Activated CD8-positive, alpha-beta T cell treated with anti-CD3 and anti-CD28 coated beads for 36 hours (primary cell): ENCODE measurements at regions not wholly inside any gene's neighbourhood (a gene's known extent, or its start where the extent isn't known, plus 50 kb on each side); places are given as distances from the start of the nearest gene placed in this dataset.

Source experiments
- ATAC-seq: fragments of 200-7000 bp; cut with Tn5 transposase; one replicate; pipeline ENCODE4 v1.10.0; 2021; ENCODE audit warnings: mild to moderate bottlenecking, moderate library complexity
- CTCF ChIA-PET: fragments of 350-600 bp; sonication (Branson Sonifier 250); formaldehyde crosslinking; loops from one replicate; lab custom pipeline; 2021; ENCODE audit warnings: antibody characterized with exemption; lab: Charles Lee
- POLR2A ChIA-PET: fragments of 350-600 bp; sonication (Branson Sonifier 250); formaldehyde crosslinking; loops from one replicate; lab custom pipeline; 2021; ENCODE audit warnings: antibody characterized with exemption; lab: Charles Lee
- DNase-seq: peaks from one replicate; pipeline ENCODE4 v3.0.0-alpha.2; 2020
- H3K27ac Mint-ChIP-seq: one replicate; pipeline ENCODE4 v1.8.0; 2021; ENCODE audit warnings: mild to moderate bottlenecking, mixed read lengths
- H3K27me3 Mint-ChIP-seq: one replicate; pipeline ENCODE4 v1.8.0; 2021; ENCODE audit warnings: mixed read lengths
- H3K36me3 Mint-ChIP-seq: one replicate; pipeline ENCODE4 v1.8.0; 2021; ENCODE audit warnings: low read depth, mixed read lengths
- H3K4me1 Mint-ChIP-seq: one replicate; pipeline ENCODE4 v1.8.0; 2021; ENCODE audit warnings: low read depth, mixed read lengths
- H3K4me3 Mint-ChIP-seq: one replicate; pipeline ENCODE4 v1.8.0; 2021; ENCODE audit warnings: mild to moderate bottlenecking, moderate library complexity, mixed read lengths
- H3K9me3 Mint-ChIP-seq: one replicate; pipeline ENCODE4 v1.8.0; 2021; ENCODE audit warnings: mixed read lengths
- intact Hi-C: fragments of 100-400 bp; cut with micrococcal nuclease; formaldehyde crosslinking; loops from one replicate; pipeline ENCODE4 v1.10.0; 2022
- TF ChIP-seq, protein P1 (sequence below): fragments of 200-600 bp; IDR thresholded peaks from one replicate; pipeline ENCODE4 v1.8.0; 2022; ENCODE audit warnings: antibody characterized with exemption, mild to moderate bottlenecking

DNA sequence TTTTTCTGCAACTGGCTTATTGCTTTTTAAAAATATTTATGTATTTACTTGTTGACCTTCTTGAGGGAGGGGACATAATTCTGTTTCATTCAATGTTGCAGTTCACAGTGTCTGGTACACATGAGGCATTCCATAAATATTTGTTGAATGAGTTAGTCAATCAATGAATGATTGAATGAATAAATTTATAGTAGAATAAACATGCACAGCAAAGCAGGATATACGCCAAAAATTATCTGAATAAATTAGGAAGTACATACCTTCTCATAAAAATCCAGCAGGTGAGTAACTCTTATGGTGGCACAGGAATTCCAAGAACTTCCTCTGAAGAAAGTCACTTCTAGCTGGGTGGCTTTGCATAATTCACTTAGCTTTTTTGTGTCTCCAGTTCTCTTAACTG lies 469.4 kb upstream of the ATP11B start:
- Mint-ChIP-seq H3K27ac (no peak overlapping the region), H3K36me3 (no peaks in the 10 kb centered on the region), H3K4me1 (no peaks in the 10 kb centered on the region), H3K4me3 (no peak overlapping the region), H3K9me3 (peaks cover 8% of the 10 kb centered on the region), H3K27me3 (no peaks in the 10 kb centered on the region)
- DNase-seq: no peak
- TF ChIP-seq, protein P1, sequence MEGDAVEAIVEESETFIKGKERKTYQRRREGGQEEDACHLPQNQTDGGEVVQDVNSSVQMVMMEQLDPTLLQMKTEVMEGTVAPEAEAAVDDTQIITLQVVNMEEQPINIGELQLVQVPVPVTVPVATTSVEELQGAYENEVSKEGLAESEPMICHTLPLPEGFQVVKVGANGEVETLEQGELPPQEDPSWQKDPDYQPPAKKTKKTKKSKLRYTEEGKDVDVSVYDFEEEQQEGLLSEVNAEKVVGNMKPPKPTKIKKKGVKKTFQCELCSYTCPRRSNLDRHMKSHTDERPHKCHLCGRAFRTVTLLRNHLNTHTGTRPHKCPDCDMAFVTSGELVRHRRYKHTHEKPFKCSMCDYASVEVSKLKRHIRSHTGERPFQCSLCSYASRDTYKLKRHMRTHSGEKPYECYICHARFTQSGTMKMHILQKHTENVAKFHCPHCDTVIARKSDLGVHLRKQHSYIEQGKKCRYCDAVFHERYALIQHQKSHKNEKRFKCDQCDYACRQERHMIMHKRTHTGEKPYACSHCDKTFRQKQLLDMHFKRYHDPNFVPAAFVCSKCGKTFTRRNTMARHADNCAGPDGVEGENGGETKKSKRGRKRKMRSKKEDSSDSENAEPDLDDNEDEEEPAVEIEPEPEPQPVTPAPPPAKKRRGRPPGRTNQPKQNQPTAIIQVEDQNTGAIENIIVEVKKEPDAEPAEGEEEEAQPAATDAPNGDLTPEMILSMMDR: no peak
- intact Hi-C loops: no loop called here
- ChIA-PET CTCF (no interaction called here), POLR2A (no interaction called here)
- no peak for ATAC-seq

DNA sequence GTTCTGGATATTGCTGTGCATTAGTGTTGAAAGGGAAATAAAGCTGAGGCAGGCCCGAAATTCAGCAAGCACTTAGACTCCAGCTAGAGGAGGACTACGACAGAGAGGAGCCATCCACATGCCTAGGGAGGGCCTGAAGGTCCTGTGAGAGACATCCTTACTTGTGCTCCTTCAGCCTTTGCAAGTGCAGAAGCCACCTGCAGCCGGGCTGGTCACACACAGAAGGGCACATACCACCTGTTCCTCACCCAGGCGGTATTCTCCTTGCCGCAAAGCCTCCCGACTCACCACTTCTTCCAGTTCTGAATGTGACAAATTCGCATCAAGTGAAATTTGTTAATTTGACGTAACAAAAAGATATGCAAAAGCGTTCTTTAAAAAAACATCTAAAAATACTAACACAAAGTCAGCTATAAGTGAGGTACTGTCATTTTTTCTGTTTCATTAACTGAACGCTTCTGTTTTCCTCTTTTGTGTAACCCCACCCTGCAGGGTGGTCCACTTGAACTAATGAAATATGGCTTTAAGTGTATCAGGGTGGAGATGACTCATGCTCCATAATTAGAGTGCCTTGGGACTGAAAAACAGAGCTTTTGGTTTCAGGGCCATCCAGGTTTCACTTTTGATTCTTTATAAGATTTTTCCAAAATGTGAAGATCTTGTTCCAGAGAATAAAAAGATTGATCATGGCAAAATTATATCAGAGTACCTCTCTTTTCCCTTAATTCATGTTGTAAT lies 467.9 kb upstream of the ATP11B start:
- ATAC-seq: no peak

DNA sequence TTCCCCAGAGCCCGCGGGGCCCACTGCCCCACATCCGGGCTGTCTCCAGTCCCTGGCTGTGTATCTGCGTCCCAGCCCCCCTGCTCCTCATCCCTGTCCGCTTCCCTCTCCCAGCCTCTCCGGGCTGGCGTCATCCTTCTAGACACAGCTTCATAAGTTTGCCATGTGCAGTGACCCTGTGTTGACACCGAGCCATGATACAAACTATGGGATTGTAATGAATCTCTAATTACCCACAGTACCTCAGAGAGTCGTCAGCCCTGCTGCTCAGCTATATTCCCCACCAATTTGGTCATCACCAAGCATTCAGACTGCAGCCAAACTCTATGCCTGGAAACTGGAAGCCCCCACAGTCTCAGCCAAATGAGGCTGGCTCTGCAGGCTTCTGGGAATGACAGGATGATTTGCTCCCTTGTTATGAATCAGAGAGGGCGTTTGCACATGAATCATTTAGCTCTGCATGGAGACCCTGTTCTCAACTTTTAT lies 466.1 kb upstream of the ATP11B start:
- intact Hi-C loops: no loop called here
- ATAC-seq (no peak), DNase-seq (no peak)
- no peak overlapping the region for H3K4me3 Mint-ChIP-seq
- no peaks in the 10 kb centered on the region for H3K4me1 Mint-ChIP-seq
- ChIA-PET POLR2A (no interaction called here), CTCF (no interaction called here)
- no peak overlapping the region for H3K27ac Mint-ChIP-seq
- no peaks in the 10 kb centered on the region for H3K9me3 Mint-ChIP-seq
- no peaks in the 10 kb centered on the region for H3K36me3 Mint-ChIP-seq
- H3K27me3 Mint-ChIP-seq: no peaks in the 10 kb centered on the region
- TF ChIP-seq, protein P1: no peak

More for the DNA sequence above, 467.9 kb upstream of the ATP11B start:
- Mint-ChIP-seq H3K4me3 (no peak overlapping the region), H3K4me1 (no peaks in the 10 kb centered on the region), H3K9me3 (peaks cover under 1% of the 10 kb centered on the region), H3K27me3 (no peaks in the 10 kb centered on the region), H3K27ac (no peak overlapping the region), H3K36me3 (no peaks in the 10 kb centered on the region)
- POLR2A ChIA-PET: no interaction called here
- CTCF ChIA-PET: no interaction called here
- intact Hi-C loops: no loop called here
- TF ChIP-seq, protein P1: no peak
- no peak for DNase-seq

DNA sequence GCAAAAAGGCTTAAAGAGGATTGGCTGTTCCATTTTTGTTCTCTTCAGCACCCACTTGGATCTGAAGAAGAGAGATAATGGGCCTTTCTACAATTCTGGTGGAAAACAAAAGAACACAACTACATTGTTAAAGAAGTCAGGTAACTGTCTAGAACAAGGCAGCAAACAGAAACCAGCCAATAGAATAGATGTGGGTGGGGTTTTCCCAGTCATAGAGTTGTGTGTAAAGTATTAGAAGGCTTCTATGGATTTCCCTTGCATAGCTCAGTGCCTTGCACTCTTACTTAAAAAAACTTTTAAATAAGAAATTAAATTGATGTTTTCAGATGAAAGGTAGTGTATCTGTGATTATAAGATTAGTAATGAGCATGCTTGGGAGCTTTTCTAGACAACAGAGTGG lies 462.7 kb upstream of the ATP11B start:
- ATAC-seq (no peak), DNase-seq (no peak)
- TF ChIP-seq, protein P1: no peak
- ChIA-PET CTCF (no interaction called here), POLR2A (no interaction called here)
- Mint-ChIP-seq H3K9me3 (peaks cover 2% of the 10 kb centered on the region), H3K36me3 (no peaks in the 10 kb centered on the region), H3K4me3 (no peak overlapping the region), H3K27ac (no peak overlapping the region), H3K27me3 (no peaks in the 10 kb centered on the region), H3K4me1 (no peaks in the 10 kb centered on the region)
- intact Hi-C loops: no loop called here

- intact Hi-C loops: no loop called here
- Mint-ChIP-seq H3K4me1 (no peaks in the 10 kb centered on the region), H3K4me3 (no peak overlapping the region), H3K27me3 (no peaks in the 10 kb centered on the region), H3K27ac (no peak overlapping the region), H3K36me3 (no peaks in the 10 kb centered on the region), H3K9me3 (peaks cover 2% of the 10 kb centered on the region)
- ATAC-seq (no peak), DNase-seq (no peak)
- TF ChIP-seq, protein P1: no peak
- CTCF ChIA-PET: no interaction called here
- POLR2A ChIA-PET: no interaction called here
These were observed 462.0 kb upstream of the ATP11B start for GRCh38 chr3:182331341-182331740.
